Kidney tubule cell (primary cell): ENCODE measurements at regions not wholly inside any gene's neighbourhood (a gene's known extent, or its start where the extent isn't known, plus 50 kb on each side); places are given as distances from the start of the nearest gene placed in this dataset.
"Not testable (repeated sequence)": the region's sequence is repeated elsewhere in the genome, so short reads cannot be mapped to it uniquely, and the experiment has no call there.

Source experiments
- DNase-seq: peaks from one replicate; pipeline ENCODE4 v3.0.0-alpha.2; 2018; ENCODE audit warnings: low spot score

- peak; percentile 29 for DNase-seq
These were observed 66.1 kb downstream of the GADD45G start for GRCh38 chr9:89670801-89671434.

- no peak for DNase-seq
These were observed 69.8 kb downstream of the GADD45G start for GRCh38 chr9:89674667-89675057.

- no peak for DNase-seq
These were observed 70.4 kb downstream of the GADD45G start for GRCh38 chr9:89675058-89675742.

- no peak for DNase-seq
These were observed 71.5 kb downstream of the GADD45G start for GRCh38 chr9:89676281-89676680.

- no peak for DNase-seq
These were observed 73.0 kb downstream of the GADD45G start for GRCh38 chr9:89677702-89678395.

GRCh38 chr9:89678396-89679015 is 73.7 kb downstream of the GADD45G start:
- no peak for DNase-seq

- DNase-seq = no peak
These were observed 74.2 kb downstream of the GADD45G start for GRCh38 chr9:89679016-89679415.

GRCh38 chr9:89679581-89679980 is 74.8 kb downstream of the GADD45G start:
- DNase-seq = no peak

GRCh38 chr9:89680547-89681467 is 76.0 kb downstream of the GADD45G start:
- no peak for DNase-seq

GRCh38 chr9:89681468-89681859 is 76.7 kb downstream of the GADD45G start:
- not testable (repeated sequence) for DNase-seq

- no peak for DNase-seq
These were observed 78.8 kb downstream of the GADD45G start for GRCh38 chr9:89683626-89684025.

GRCh38 chr9:89684218-89684617 is 79.4 kb downstream of the GADD45G start:
- no peak for DNase-seq

GRCh38 chr9:89684912-89685636 is 80.3 kb downstream of the GADD45G start:
- DNase-seq = no peak

GRCh38 chr9:89685698-89686097 is 80.9 kb downstream of the GADD45G start:
- DNase-seq = no peak

- peak; percentile 32 for DNase-seq
These were observed 81.3 kb downstream of the GADD45G start for GRCh38 chr9:89686126-89686525.

GRCh38 chr9:89686621-89687020 is 81.8 kb downstream of the GADD45G start:
- DNase-seq = no peak

- no peak for DNase-seq
These were observed 82.4 kb downstream of the GADD45G start for GRCh38 chr9:89687188-89687587.

GRCh38 chr9:89687848-89688247 is 83.0 kb downstream of the GADD45G start:
- DNase-seq = no peak

- not testable (repeated sequence) for DNase-seq
These were observed 84.5 kb downstream of the GADD45G start for GRCh38 chr9:89689321-89689720.

- peak; percentile 13 for DNase-seq
These were observed 85.6 kb downstream of the GADD45G start for GRCh38 chr9:89690334-89690912.

- no peak for DNase-seq
These were observed 90.7 kb downstream of the GADD45G start for GRCh38 chr9:89695441-89695891.
